ENCODE measurements at regions not wholly inside any gene's neighbourhood (a gene's known extent, or its start where the extent isn't known, plus 50 kb on each side); places are given as distances from the start of the nearest gene placed in this dataset.

DNA sequence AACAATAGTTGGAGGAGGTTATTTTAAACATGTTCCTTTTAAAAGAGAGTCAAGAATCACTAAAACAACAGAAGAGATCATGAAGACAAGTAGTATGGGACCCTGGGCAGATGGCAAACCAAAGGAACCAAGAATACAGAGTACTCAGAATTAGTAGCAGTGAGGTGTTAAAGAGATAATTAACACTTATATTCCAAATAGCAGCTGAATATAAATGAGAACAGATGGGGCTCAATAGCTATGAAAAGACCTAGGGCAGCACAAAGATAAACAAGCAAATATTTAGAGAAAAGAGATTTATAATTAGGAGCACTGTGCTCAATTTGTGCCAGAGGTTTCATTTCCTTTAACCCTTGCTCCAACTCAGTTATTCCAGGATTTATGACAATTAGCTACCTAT lies 159.1 kb downstream of the FAM114A2 start:
- in situ Hi-C loops (cut with HindIII; ENCODE audit: extremely low pct_ligation_motif_present, low pct_unique_long_range_greater_than_20kb): no loop called here
- no peaks in the 10 kb centered on the region for H3K4me1 ChIP-seq (ENCODE audit: insufficient read depth, low read length)
- CTCF ChIA-PET (ENCODE audit: low intra/inter-chr PET ratio, low total read pairs): no interaction called here
- no peak overlapping the region for H2AFZ ChIP-seq (ENCODE audit: low read length)
- no peaks in the 10 kb centered on the region for H3K36me3 ChIP-seq (replicated peaks in 1 of 2; ENCODE audit: control insufficient read depth in 1 of 2, insufficient read depth in 2 of 2, low read length in 2 of 2)
- ATAC-seq (no peak), FAIRE-seq (no peak), DNase-seq (ENCODE audit: low spot score) (no peak)
- H3K27ac ChIP-seq (ENCODE audit: extremely low read length, insufficient read depth, low read length): no peak overlapping the region
- BruUV-seq (replicated peaks): no TSS peak
- H3K4me2 ChIP-seq (ENCODE audit: low read depth, low read length): no peak overlapping the region
- POLR2A ChIA-PET: no interaction called here
- peaks cover 3% of the 10 kb centered on the region; the same call in 1 of the 2 replicates for H4K20me1 ChIP-seq (ENCODE audit: insufficient read depth, low read length)
- no peaks in the 10 kb centered on the region for H3K79me2 ChIP-seq (ENCODE audit: insufficient read depth, low read length)
- H3K9ac ChIP-seq (ENCODE audit: insufficient read depth, low read depth, low read length): no peak overlapping the region
- H3K4me3 ChIP-seq (replicated peaks in 1 of 3; ENCODE audit: insufficient read depth in 1 of 3, low read depth in 2 of 3, low read length in 3 of 3): no peak overlapping the region
- H3K27me3 ChIP-seq (ENCODE audit: control insufficient read depth in 1 of 2, insufficient read depth in 2 of 2, low read length in 2 of 2): peaks cover 0 to 4% of the 10 kb centered on the region in 2 experiments; a peak in 1 of 5 replicates
- TF ChIP-seq ZNF83 (CRISPR knock-in tag; IDR thresholded peaks at IDR 0.05; ENCODE audit: borderline replicate concordance) (no peak), NR2F1 (CRISPR knock-in tag; IDR thresholded peaks at IDR 0.05) (no peak), KLF16 (CRISPR knock-in tag; IDR thresholded peaks at IDR 0.05) (no peak), TOPORS (CRISPR knock-in tag; IDR thresholded peaks at IDR 0.05) (no peak), TP53 (CRISPR knock-in tag; conservative IDR thresholded peaks at IDR 0.05) (no peak), GATAD2A (CRISPR knock-in tag; IDR thresholded peaks at IDR 0.05) (no peak), ZNF543 (CRISPR knock-in tag; IDR thresholded peaks at IDR 0.05) (no peak), ZNF468 (CRISPR knock-in tag; IDR thresholded peaks at IDR 0.05) (no peak), PHB2 (IDR thresholded peaks at IDR 0.05; ENCODE audit: partially characterized antibody) (no peak), KAT8 (CRISPR knock-in tag; IDR thresholded peaks at IDR 0.05) (no peak), ZNF746 (CRISPR knock-in tag; IDR thresholded peaks at IDR 0.05) (no peak)
- TF ChIP-seq, protein P1, sequence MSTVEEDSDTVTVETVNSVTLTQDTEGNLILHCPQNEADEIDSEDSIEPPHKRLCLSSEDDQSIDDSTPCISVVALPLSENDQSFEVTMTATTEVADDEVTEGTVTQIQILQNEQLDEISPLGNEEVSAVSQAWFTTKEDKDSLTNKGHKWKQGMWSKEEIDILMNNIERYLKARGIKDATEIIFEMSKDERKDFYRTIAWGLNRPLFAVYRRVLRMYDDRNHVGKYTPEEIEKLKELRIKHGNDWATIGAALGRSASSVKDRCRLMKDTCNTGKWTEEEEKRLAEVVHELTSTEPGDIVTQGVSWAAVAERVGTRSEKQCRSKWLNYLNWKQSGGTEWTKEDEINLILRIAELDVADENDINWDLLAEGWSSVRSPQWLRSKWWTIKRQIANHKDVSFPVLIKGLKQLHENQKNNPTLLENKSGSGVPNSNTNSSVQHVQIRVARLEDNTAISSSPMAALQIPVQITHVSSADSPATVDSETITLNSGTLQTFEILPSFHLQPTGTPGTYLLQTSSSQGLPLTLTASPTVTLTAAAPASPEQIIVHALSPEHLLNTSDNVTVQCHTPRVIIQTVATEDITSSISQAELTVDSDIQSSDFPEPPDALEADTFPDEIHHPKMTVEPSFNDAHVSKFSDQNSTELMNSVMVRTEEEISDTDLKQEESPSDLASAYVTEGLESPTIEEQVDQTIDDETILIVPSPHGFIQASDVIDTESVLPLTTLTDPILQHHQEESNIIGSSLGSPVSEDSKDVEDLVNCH (CRISPR knock-in tag; IDR thresholded peaks at IDR 0.05): no peak
- TF ChIP-seq, protein P2, sequence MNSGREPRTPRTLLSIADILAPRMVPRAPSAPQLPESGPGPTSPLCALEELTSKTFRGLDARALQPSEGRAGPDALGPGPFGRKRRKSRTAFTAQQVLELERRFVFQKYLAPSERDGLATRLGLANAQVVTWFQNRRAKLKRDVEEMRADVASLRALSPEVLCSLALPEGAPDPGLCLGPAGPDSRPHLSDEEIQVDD (CRISPR knock-in tag; IDR thresholded peaks at IDR 0.05; ENCODE audit: borderline replicate concordance): no peak
- no peaks in the 10 kb centered on the region for H3K9me3 ChIP-seq (ENCODE audit: low read length)
- intact Hi-C loops (cut with micrococcal nuclease; ENCODE audit: unreplicated experiment): no loop called here
